HG03280 (cell line): ENCODE measurements at regions not wholly inside any gene's neighbourhood (a gene's known extent, or its start where the extent isn't known, plus 50 kb on each side); places are given as distances from the start of the nearest gene placed in this dataset.

Experiments used
- ATAC-seq: cut with Tn5 transposase; IDR thresholded peaks from one replicate; pipeline ENCODE4 v1.9.1; 2021; ENCODE audit warnings: mild to moderate bottlenecking, moderate library complexity; ENCODE audit not compliant: unreplicated experiment

- no peak for ATAC-seq
These were observed 94.8 kb upstream of the SPATA31C2 start for GRCh38 chr9:88233091-88233490.

GRCh38 chr9:88230612-88231011 lies 92.3 kb upstream of the SPATA31C2 start:
- ATAC-seq = no peak

GRCh38 chr9:88229434-88229833 lies 91.2 kb upstream of the SPATA31C2 start:
- no peak for ATAC-seq

- ATAC-seq = no peak
These were observed 86.7 kb upstream of the SPATA31C2 start for GRCh38 chr9:88224938-88225337.

GRCh38 chr9:88221105-88221504 lies 82.8 kb upstream of the SPATA31C2 start:
- ATAC-seq = no peak

- ATAC-seq = no peak
These were observed 82.4 kb upstream of the SPATA31C2 start for GRCh38 chr9:88220652-88221051.

- no peak for ATAC-seq
These were observed 81.3 kb upstream of the SPATA31C2 start for GRCh38 chr9:88219601-88220000.

GRCh38 chr9:88218726-88219125 lies 80.5 kb upstream of the SPATA31C2 start:
- ATAC-seq = no peak

GRCh38 chr9:88216126-88216995 lies 78.1 kb upstream of the SPATA31C2 start:
- no peak for ATAC-seq

- no peak for ATAC-seq
These were observed 77.2 kb upstream of the SPATA31C2 start for GRCh38 chr9:88215196-88216125.

GRCh38 chr9:88202321-88202720 lies 64.0 kb upstream of the SPATA31C2 start:
- no peak for ATAC-seq

GRCh38 chr9:88198341-88198807 lies 60.1 kb upstream of the SPATA31C2 start:
- no peak for ATAC-seq

GRCh38 chr9:88197781-88198340 lies 59.6 kb upstream of the SPATA31C2 start:
- no peak for ATAC-seq

GRCh38 chr9:88197016-88197415 lies 58.7 kb upstream of the SPATA31C2 start:
- ATAC-seq = no peak

GRCh38 chr9:88196142-88196790 lies 58.0 kb upstream of the SPATA31C2 start:
- no peak for ATAC-seq

GRCh38 chr9:88193766-88194165 lies 55.5 kb upstream of the SPATA31C2 start:
- ATAC-seq = no peak

GRCh38 chr9:88191456-88191855 lies 53.2 kb upstream of the SPATA31C2 start:
- ATAC-seq = no peak

- no peak for ATAC-seq
These were observed 51.1 kb upstream of the SPATA31C2 start for GRCh38 chr9:88189371-88189770.
